ENCODE measurements at regions not wholly inside any gene's neighbourhood (a gene's known extent, or its start where the extent isn't known, plus 50 kb on each side); places are given as distances from the start of the nearest gene placed in this dataset.

GRCh38 chr13:76440568-76440967 lies 445.6 kb downstream of the KCTD12 start:
- DNase-seq (ENCODE audit: low spot score) = no peak

- no peak for DNase-seq (ENCODE audit: low spot score)
These were observed 446.7 kb downstream of the KCTD12 start for GRCh38 chr13:76439546-76439945.

DNA sequence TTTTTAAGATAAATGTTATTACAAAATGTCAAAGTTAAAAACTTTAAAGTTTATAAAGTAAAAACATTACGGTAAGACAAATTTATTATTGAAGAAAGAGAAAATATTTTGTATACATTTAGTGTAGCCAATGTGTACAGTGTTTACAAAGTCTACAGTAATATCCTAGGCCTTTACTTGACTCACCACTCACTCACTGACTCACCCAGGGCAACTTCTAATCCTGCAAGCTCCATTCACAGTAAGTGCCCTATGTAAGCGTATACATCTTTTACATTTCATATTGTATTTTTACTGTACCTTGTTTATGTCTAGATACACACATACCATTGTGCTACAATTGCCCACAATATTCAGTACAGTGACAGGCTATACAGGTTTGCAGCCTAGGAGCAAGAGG lies 448.2 kb downstream of the KCTD12 start:
- DNase-seq (ENCODE audit: low spot score) = peak; percentile 22

- DNase-seq (ENCODE audit: low spot score) = peak; percentile 11
These were observed 460.3 kb downstream of the KCTD12 start for GRCh38 chr13:76425935-76426334.

DNA sequence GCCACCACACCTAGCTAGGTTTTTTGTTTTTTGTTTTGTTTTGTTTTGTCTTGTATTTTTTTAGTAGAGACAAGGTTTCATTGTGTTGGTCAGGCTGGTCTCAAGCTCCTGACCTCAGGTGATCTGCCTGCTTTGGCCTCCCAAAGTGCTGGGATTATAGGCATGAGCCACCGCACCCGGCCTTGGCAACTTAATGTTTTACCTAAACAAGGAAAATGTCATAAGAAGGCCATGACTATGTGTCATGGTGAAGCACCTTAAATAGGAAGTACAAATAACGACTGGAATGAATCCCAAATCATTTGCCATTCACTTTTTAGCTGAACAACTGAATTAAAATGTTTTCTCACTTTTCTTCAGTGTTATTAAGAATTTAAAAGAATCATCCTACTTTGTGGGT lies 465.2 kb downstream of the KCTD12 start:
- DNase-seq (ENCODE audit: low spot score) = peak; percentile 66

- DNase-seq (ENCODE audit: low spot score) = no peak
These were observed 467.8 kb downstream of the KCTD12 start for GRCh38 chr13:76418404-76418803.

GRCh38 chr13:76414320-76414719 lies 471.9 kb downstream of the KCTD12 start:
- DNase-seq (ENCODE audit: low spot score) = no peak

GRCh38 chr13:76406243-76406642 lies 480.0 kb downstream of the KCTD12 start:
- no peak for DNase-seq (ENCODE audit: low spot score)

DNA sequence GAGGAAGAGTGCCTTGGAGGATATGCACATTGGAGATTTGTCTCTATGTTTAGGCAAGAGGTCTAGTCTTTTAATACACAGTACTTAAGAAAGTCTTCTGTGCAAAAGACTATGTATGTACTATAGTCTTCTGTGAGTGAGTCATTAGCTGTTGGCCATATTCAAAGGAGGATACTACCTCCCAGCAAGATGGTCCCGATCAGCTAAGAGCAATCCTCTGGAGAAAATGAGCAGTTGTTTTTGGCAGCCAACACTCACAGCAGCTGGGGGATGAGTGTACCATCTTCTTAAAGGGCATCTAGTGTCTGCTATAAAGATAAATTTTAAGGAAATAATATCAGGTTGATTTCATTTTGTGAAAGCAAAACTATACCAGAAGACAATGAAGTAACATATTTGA lies 487.8 kb downstream of the KCTD12 start:
- DNase-seq (ENCODE audit: low spot score) = no peak

GRCh38 chr13:76397413-76397812 lies 488.8 kb downstream of the KCTD12 start:
- DNase-seq (ENCODE audit: low spot score) = no peak

- no peak for DNase-seq (ENCODE audit: low spot score)
These were observed 496.9 kb downstream of the KCTD12 start for GRCh38 chr13:76389321-76389720.

- DNase-seq (ENCODE audit: low spot score) = no peak
These were observed 498.6 kb downstream of the KCTD12 start for GRCh38 chr13:76387566-76387965.

DNA sequence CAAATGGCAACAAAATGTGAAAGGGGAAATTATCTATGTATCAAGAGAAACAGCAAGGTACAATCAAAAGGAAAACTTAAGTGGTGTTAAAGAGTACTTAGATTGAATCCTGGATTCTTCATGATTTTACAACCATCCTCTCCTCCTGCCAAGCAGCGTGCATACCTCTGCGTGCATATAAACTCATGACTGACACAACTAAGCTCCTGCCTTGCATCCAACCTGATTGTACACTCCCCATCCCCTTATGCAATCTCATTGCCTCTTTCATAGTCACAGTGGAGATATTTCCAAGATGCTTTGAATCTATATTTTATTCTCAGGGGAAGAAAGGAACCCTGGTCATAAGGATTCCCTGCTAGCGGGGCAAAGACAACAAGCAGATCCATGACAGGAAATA lies 499.9 kb downstream of the KCTD12 start:
- DNase-seq (ENCODE audit: low spot score) = no peak

GRCh38 chr13:76385586-76385985 lies 500.6 kb downstream of the KCTD12 start:
- DNase-seq (ENCODE audit: low spot score) = no peak

- peak; percentile 69 for DNase-seq (ENCODE audit: low spot score)
These were observed 502.3 kb downstream of the KCTD12 start for GRCh38 chr13:76383676-76384461.

DNA sequence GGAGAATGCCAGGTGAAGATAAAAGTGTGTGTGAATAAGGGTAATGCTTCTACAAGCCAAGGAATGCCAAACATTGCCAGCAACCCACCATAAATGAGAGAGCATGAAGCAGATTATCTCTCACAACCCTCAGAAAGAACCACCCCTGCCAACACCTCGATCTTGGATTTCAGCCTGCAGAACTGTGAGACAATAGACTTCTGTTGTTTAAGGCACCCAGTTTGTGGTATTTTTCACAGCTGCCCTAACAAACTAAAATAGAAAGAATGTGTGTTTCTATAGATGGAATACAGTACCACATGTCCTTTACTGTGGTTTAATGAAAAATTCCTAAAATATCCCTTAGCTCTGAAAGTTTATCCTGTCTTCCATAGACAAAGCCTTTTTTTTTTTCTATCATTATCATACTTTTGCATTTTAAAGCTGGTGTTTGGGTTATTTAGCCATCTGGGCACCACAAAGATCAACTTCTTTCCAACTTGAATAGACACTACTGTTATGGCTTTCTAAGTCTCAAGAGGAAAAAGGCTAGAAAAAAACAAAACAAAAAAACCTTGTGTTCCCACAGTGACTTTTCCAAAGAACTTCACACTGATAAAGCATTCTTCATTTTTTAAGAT lies 505.6 kb downstream of the KCTD12 start:
- DNase-seq (ENCODE audit: low spot score) = no peak

DNA sequence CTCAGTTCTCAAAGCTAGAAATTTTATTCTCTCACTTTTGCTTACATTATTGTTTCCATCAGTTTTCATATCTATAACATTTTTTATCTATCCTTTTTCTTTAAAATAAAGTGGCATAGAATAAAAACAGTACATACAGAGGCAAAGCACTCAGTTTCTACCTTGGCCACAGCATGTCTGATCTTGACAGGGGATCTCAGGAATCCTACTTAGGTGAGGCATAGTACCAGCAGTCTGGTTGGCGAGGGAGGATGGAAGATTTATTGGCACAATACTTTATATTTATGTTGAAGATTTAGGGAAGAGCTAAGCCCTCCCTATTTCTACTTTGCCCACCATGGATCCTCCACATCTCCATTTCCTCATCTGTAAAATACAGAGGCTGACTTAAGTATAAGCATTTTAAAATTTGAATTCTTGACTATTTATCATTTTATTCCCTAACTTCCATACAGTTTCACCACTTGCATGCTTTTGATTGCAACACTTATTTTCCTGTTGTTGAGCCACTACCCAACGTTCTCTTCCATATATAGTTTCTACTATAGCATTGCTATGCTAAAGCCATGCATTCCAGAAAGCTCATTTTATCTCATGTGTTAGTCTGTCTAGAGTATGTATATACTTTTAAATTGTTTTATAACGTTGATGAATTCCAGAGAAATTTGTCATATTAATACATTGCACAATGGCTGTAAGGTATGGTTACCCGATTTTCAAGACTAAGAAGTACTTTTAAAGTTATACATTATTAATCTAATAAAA lies 506.7 kb downstream of the KCTD12 start:
- no peak for DNase-seq (ENCODE audit: low spot score)

- DNase-seq (ENCODE audit: low spot score) = no peak
These were observed 507.4 kb downstream of the KCTD12 start for GRCh38 chr13:76378767-76379166.

- no peak for DNase-seq (ENCODE audit: low spot score)
These were observed 522.4 kb downstream of the KCTD12 start for GRCh38 chr13:76363682-76364289.

- DNase-seq (ENCODE audit: low spot score) = no peak
These were observed 524.3 kb downstream of the KCTD12 start for GRCh38 chr13:76361868-76362267.

GRCh38 chr13:76351541-76352229 lies 534.5 kb downstream of the KCTD12 start:
- no peak for DNase-seq (ENCODE audit: low spot score)

GRCh38 chr13:76350399-76350798 lies 535.8 kb downstream of the KCTD12 start:
- DNase-seq (ENCODE audit: low spot score) = no peak

Data from kidney tubule cell (primary cell).